ENCODE measurements at regions not wholly inside any gene's neighbourhood (a gene's known extent, or its start where the extent isn't known, plus 50 kb on each side); places are given as distances from the start of the nearest gene placed in this dataset.
"Not testable (repeated sequence)": the region's sequence is repeated elsewhere in the genome, so short reads cannot be mapped to it uniquely, and the experiment has no call there.

GRCh38 chr7:68787566-68787965, 810.7 kb upstream of the AUTS2 start:
- no peak for TF ChIP-seq ZNF274 (IDR thresholded peaks at IDR 0.05; ENCODE audit: low read depth, low read length)
- no peak overlapping the region for H3K4me3 ChIP-seq (ENCODE audit: low read length)

- H3K4me3 ChIP-seq (ENCODE audit: low read length) = not testable (repeated sequence)
Observed at GRCh38 chr7:68788529-68788928, 809.7 kb upstream of the AUTS2 start.

GRCh38 chr7:68789597-68789996, 808.7 kb upstream of the AUTS2 start:
- TF ChIP-seq ZNF274 (IDR thresholded peaks at IDR 0.05; ENCODE audit: low read depth, low read length) = no peak
- H3K4me3 ChIP-seq (ENCODE audit: low read length) = no peak overlapping the region

- no peak for TF ChIP-seq ZNF274 (IDR thresholded peaks at IDR 0.05; ENCODE audit: low read depth, low read length)
- no peak overlapping the region for H3K4me3 ChIP-seq (ENCODE audit: low read length)
Observed at GRCh38 chr7:68792351-68792750, 805.9 kb upstream of the AUTS2 start.

GRCh38 chr7:68793513-68793912, 804.8 kb upstream of the AUTS2 start:
- no peak overlapping the region for H3K4me3 ChIP-seq (ENCODE audit: low read length)
- no peak for TF ChIP-seq ZNF274 (IDR thresholded peaks at IDR 0.05; ENCODE audit: low read depth, low read length)

- no peak for TF ChIP-seq ZNF274 (IDR thresholded peaks at IDR 0.05; ENCODE audit: low read depth, low read length)
- H3K4me3 ChIP-seq (ENCODE audit: low read length) = no peak overlapping the region
Observed at GRCh38 chr7:68800316-68800715, 798.0 kb upstream of the AUTS2 start.

GRCh38 chr7:68805159-68805558, 793.1 kb upstream of the AUTS2 start:
- TF ChIP-seq ZNF274 (IDR thresholded peaks at IDR 0.05; ENCODE audit: low read depth, low read length) = no peak
- H3K4me3 ChIP-seq (ENCODE audit: low read length) = no peak overlapping the region

GRCh38 chr7:68807666-68808065, 790.6 kb upstream of the AUTS2 start:
- H3K4me3 ChIP-seq (ENCODE audit: low read length) = no peak overlapping the region
- no peak for TF ChIP-seq ZNF274 (IDR thresholded peaks at IDR 0.05; ENCODE audit: low read depth, low read length)

- no peak overlapping the region for H3K4me3 ChIP-seq (ENCODE audit: low read length)
- TF ChIP-seq ZNF274 (IDR thresholded peaks at IDR 0.05; ENCODE audit: low read depth, low read length) = no peak
Observed at GRCh38 chr7:68813551-68814080, 784.7 kb upstream of the AUTS2 start.

GRCh38 chr7:68816491-68816890, 781.8 kb upstream of the AUTS2 start:
- H3K4me3 ChIP-seq (ENCODE audit: low read length) = no peak overlapping the region
- no peak for TF ChIP-seq ZNF274 (IDR thresholded peaks at IDR 0.05; ENCODE audit: low read depth, low read length)

GRCh38 chr7:68820321-68820720, 778.0 kb upstream of the AUTS2 start:
- no peak for TF ChIP-seq ZNF274 (IDR thresholded peaks at IDR 0.05; ENCODE audit: low read depth, low read length)
- no peak overlapping the region for H3K4me3 ChIP-seq (ENCODE audit: low read length)

GRCh38 chr7:68821846-68822245, 776.4 kb upstream of the AUTS2 start:
- no peak for TF ChIP-seq ZNF274 (IDR thresholded peaks at IDR 0.05; ENCODE audit: low read depth, low read length)
- H3K4me3 ChIP-seq (ENCODE audit: low read length) = no peak overlapping the region

- no peak for TF ChIP-seq ZNF274 (IDR thresholded peaks at IDR 0.05; ENCODE audit: low read depth, low read length)
- no peak overlapping the region for H3K4me3 ChIP-seq (ENCODE audit: low read length)
Observed at GRCh38 chr7:68823996-68824780, 774.1 kb upstream of the AUTS2 start.

- H3K4me3 ChIP-seq (ENCODE audit: low read length) = no peak overlapping the region
- TF ChIP-seq ZNF274 (IDR thresholded peaks at IDR 0.05; ENCODE audit: low read depth, low read length) = no peak
Observed at GRCh38 chr7:68828575-68828974, 769.7 kb upstream of the AUTS2 start.

- no peak for TF ChIP-seq ZNF274 (IDR thresholded peaks at IDR 0.05; ENCODE audit: low read depth, low read length)
- H3K4me3 ChIP-seq (ENCODE audit: low read length) = no peak overlapping the region
Observed at GRCh38 chr7:68833422-68833821, 764.9 kb upstream of the AUTS2 start.

- H3K4me3 ChIP-seq (ENCODE audit: low read length) = no peak overlapping the region
- TF ChIP-seq ZNF274 (IDR thresholded peaks at IDR 0.05; ENCODE audit: low read depth, low read length) = no peak
Observed at GRCh38 chr7:68839014-68839413, 759.3 kb upstream of the AUTS2 start.

All from GM08714 (cell line).